A549 (cell line): ENCODE measurements at regions not wholly inside any gene's neighbourhood (a gene's known extent, or its start where the extent isn't known, plus 50 kb on each side); places are given as distances from the start of the nearest gene placed in this dataset.

Experiments
- ATAC-seq, 2 experiments: fragments of 200-7000 bp in 1 of 2; fragments of >200 bp in 1 of 2; cut with Nextera tagmentation in 1 of 2; cut with Tn5 transposase in 1 of 2; 3 replicates each; pipeline versions ENCODE4 v1.8.0 to v1.9.1; 2018 to 2020; ENCODE audit warnings: mild to moderate bottlenecking in 1 of 2, moderate library complexity in 1 of 2
- CTCF ChIA-PET: fragments of 300-600 bp; sonication (Branson Sonifier 250); formaldehyde crosslinking; extraction: SDS; loops from one replicate; lab custom pipeline; 2021; ENCODE audit warnings: antibody characterized with exemption, inconsistent platforms; lab: Yijun Ruan, JAX
- POLR2A ChIA-PET: fragments of 350-600 bp; formaldehyde crosslinking; extraction: SDS; loops from one replicate; lab custom pipeline; 2021; ENCODE audit warnings: antibody characterized with exemption, inconsistent platforms; lab: Yijun Ruan, JAX
- DNase-seq, 2 experiments: peaks; one replicate each; pipeline versions ENCODE4 v3.0.0 to v3.0.0-alpha.2; 2011 to 2016; ENCODE audit warnings: low read depth in 1 of 2, low spot score in 1 of 2
- FAIRE-seq: peaks from 2 replicates; lab custom pipeline; 2011; peaks lifted over from hg19 to GRCh38; lab: Jason Lieb, UNC
- H3K27ac ChIP-seq, 2 experiments: fragments of >200 bp; sonication (Bioruptor Twin); formaldehyde crosslinking; 3 replicates each; pipeline ENCODE4 v1.5.1; 2016 to 2017
- H3K4me1 ChIP-seq: fragments of >200 bp; sonication (Bioruptor Twin); formaldehyde crosslinking; 3 replicates; pipeline ENCODE4 v1.6.1; 2016
- H3K4me2 ChIP-seq: fragments of >200 bp; sonication (Bioruptor Twin); formaldehyde crosslinking; 3 replicates; pipeline ENCODE4 v1.6.1; 2016
- H3K4me3 ChIP-seq: fragments of >200 bp; sonication (Bioruptor Twin); formaldehyde crosslinking; 3 replicates; pipeline ENCODE4 v1.5.1; 2016
- H3K9me3 ChIP-seq: fragments of >200 bp; sonication (Bioruptor Twin); formaldehyde crosslinking; 3 replicates; pipeline ENCODE4 v1.6.1; 2016
- BHLHE40 ChIP-seq: IDR thresholded peaks from 2 replicates; pipeline ENCODE4 v1.6.1; 2012; ENCODE audit warnings: low read depth, low read length, inconsistent platforms
- CEBPB ChIP-seq, 2 experiments: fragments of >200 bp in 1 of 2; sonication (Bioruptor Twin) in 1 of 2; formaldehyde crosslinking in 1 of 2; IDR thresholded peaks; 2 replicates each; pipeline ENCODE4 v1.6.1; 2012 to 2016
- CHD2 ChIP-seq: fragments of 150-350 bp; IDR thresholded peaks from 2 replicates; pipeline ENCODE4 v1.6.1; 2014; ENCODE audit warnings: low read length; ENCODE audit not compliant: partially characterized antibody
- CHD4 ChIP-seq: fragments of 200-600 bp; sonication (generic); IDR thresholded peaks from 2 replicates; pipeline ENCODE4 v1.6.1; 2016; ENCODE audit warnings: antibody characterized with exemption, mild to moderate bottlenecking, borderline replicate concordance
- EHMT2 ChIP-seq: fragments of 200-600 bp; sonication (generic); IDR thresholded peaks from 2 replicates; pipeline ENCODE4 v1.6.1; 2016; ENCODE audit warnings: antibody characterized with exemption, low read depth, mild to moderate bottlenecking, moderate library complexity
- EP300 ChIP-seq, 2 experiments: fragments of >200 bp; sonication (Bioruptor Twin); formaldehyde crosslinking; IDR thresholded peaks; 2 replicates in 1 of 2; 3 replicates in 1 of 2; pipeline ENCODE4 v1.6.1; 2016 to 2017
- FOSB ChIP-seq: fragments of 250-450 bp; sonication (Bioruptor Pico); IDR thresholded peaks from 2 replicates; pipeline ENCODE4 v1.5.0; 2020; ENCODE audit warnings: mild to moderate bottlenecking, moderate library complexity
- FOSL2 ChIP-seq, 2 experiments: fragments of 450-650 bp in 1 of 2; fragments of >200 bp in 1 of 2; sonication (Bioruptor Twin) in 1 of 2; formaldehyde crosslinking; IDR thresholded peaks; 2 replicates each; pipeline versions ENCODE4 v1.5.0 to v1.6.1; 2016 to 2020; ENCODE audit warnings: mild to moderate bottlenecking in 1 of 2, moderate library complexity in 1 of 2
- GATA3 ChIP-seq: IDR thresholded peaks from 2 replicates; pipeline ENCODE4 v1.6.1; 2012; ENCODE audit warnings: borderline replicate concordance
- HDAC2 ChIP-seq: fragments of 200-600 bp; sonication (generic); IDR thresholded peaks from 2 replicates; pipeline ENCODE4 v1.6.1; 2016
- HEYL ChIP-seq: fragments of 250-450 bp; sonication (Bioruptor Pico); IDR thresholded peaks from 2 replicates; pipeline ENCODE4 v1.8.0; 2021; ENCODE audit warnings: mild to moderate bottlenecking, moderate library complexity
- HOXB13 ChIP-seq: fragments of 250-450 bp; sonication (Bioruptor Pico); IDR thresholded peaks from 2 replicates; pipeline ENCODE4 v1.5.0; 2020; ENCODE audit warnings: low read depth, mild to moderate bottlenecking, moderate library complexity
- HOXB5 ChIP-seq: fragments of 250-450 bp; sonication (Bioruptor Pico); IDR thresholded peaks from 2 replicates; pipeline ENCODE4 v1.5.0; 2020; ENCODE audit warnings: mild to moderate bottlenecking, moderate library complexity
- JUN ChIP-seq, 2 experiments: fragments of >200 bp; sonication (Bioruptor Twin); formaldehyde crosslinking; IDR thresholded peaks; 2 replicates in 1 of 2; 3 replicates in 1 of 2; pipeline ENCODE4 v1.6.1; 2016 to 2017
- JUNB ChIP-seq: fragments of >200 bp; sonication (Bioruptor Twin); formaldehyde crosslinking; IDR thresholded peaks from 2 replicates; pipeline ENCODE4 v1.6.1; 2016
- KDM1A ChIP-seq: fragments of 200-600 bp; sonication (generic); IDR thresholded peaks from 2 replicates; pipeline ENCODE4 v1.6.1; 2016; ENCODE audit warnings: low read depth, mild to moderate bottlenecking
- MAFK ChIP-seq: fragments of 450-650 bp; IDR thresholded peaks from 2 replicates; pipeline ENCODE4 v1.6.1; 2014; ENCODE audit not compliant: partially characterized antibody
- MAZ ChIP-seq: fragments of 150-350 bp; IDR thresholded peaks from 2 replicates; pipeline ENCODE4 v1.6.1; 2014; ENCODE audit warnings: antibody characterized with exemption, low read depth, low read length, borderline replicate concordance
- MYC ChIP-seq: IDR thresholded peaks from 2 replicates; pipeline ENCODE4 v1.6.1; 2012; ENCODE audit warnings: mild to moderate bottlenecking, inconsistent platforms, low read length, improper control_type of control experiment, borderline replicate concordance
- NR3C1 ChIP-seq: fragments of >200 bp; sonication (Bioruptor Twin); formaldehyde crosslinking; IDR thresholded peaks from 3 replicates; pipeline ENCODE4 v1.6.1; 2017
- POLR2AphosphoS2 ChIP-seq: conservative IDR thresholded peaks from 2 replicates; pipeline ENCODE4 v1.6.1; 2012; ENCODE audit warnings: low read length, improper control_type of control experiment, inconsistent platforms
- RAD21 ChIP-seq, 2 experiments: fragments of >200 bp in 1 of 2; sonication (Bioruptor Twin) in 1 of 2; formaldehyde crosslinking in 1 of 2; IDR thresholded peaks in 1 of 2; conservative IDR thresholded peaks in 1 of 2; 2 replicates in 1 of 2; 3 replicates in 1 of 2; pipeline ENCODE4 v1.6.1; 2012 to 2018; ENCODE audit warnings: inconsistent platforms in 1 of 2
- RARB ChIP-seq: fragments of 250-450 bp; sonication (Bioruptor Pico); IDR thresholded peaks from 2 replicates; pipeline ENCODE4 v1.8.0; 2021; ENCODE audit warnings: mild to moderate bottlenecking, moderate library complexity
- RCOR1 ChIP-seq: fragments of 150-350 bp; IDR thresholded peaks from 2 replicates; pipeline ENCODE4 v1.6.1; 2014; ENCODE audit warnings: antibody characterized with exemption, low read length, low read depth
- RFX5 ChIP-seq: fragments of 450-650 bp; IDR thresholded peaks from 2 replicates; pipeline ENCODE4 v1.7.1; 2014; ENCODE audit warnings: antibody characterized with exemption, mild to moderate bottlenecking, moderate library complexity
- SMC3 ChIP-seq: fragments of >200 bp; sonication (Bioruptor Twin); formaldehyde crosslinking; IDR thresholded peaks from 3 replicates; pipeline ENCODE4 v1.6.1; 2018; ENCODE audit warnings: inconsistent platforms
- TFCP2L1 ChIP-seq: fragments of 250-450 bp; sonication (Bioruptor Pico); IDR thresholded peaks from 2 replicates; pipeline ENCODE4 v1.5.0; 2021; ENCODE audit warnings: mild to moderate bottlenecking
- ZC3H11A ChIP-seq: fragments of 450-650 bp; IDR thresholded peaks from 2 replicates; pipeline ENCODE4 v1.6.1; 2014; ENCODE audit warnings: antibody characterized with exemption, mild to moderate bottlenecking
- WGBS: methylation state at CpG from one replicate; pipeline ENCODE4 v1.1.6; 2017; ENCODE audit errors: missing lambda C conversion rate; 5-methylcytosine and 5-hydroxymethylcytosine counted together
- TF ChIP-seq, protein P1 (sequence below): fragments of 150-350 bp; IDR thresholded peaks from 2 replicates; pipeline ENCODE4 v1.6.1; 2014; ENCODE audit warnings: low read depth, mild to moderate bottlenecking, low read length
- TF ChIP-seq, protein P2 (sequence below): IDR thresholded peaks from 2 replicates; pipeline ENCODE4 v1.6.1; 2012
- TF ChIP-seq, protein P3 (sequence below): fragments of >200 bp; sonication (Bioruptor Twin); formaldehyde crosslinking; IDR thresholded peaks from 3 replicates; pipeline ENCODE4 v1.6.1; 2016
- TF ChIP-seq, protein P4 (sequence below): fragments of >200 bp; sonication (Bioruptor Twin); formaldehyde crosslinking; IDR thresholded peaks from 2 replicates; pipeline ENCODE4 v1.6.1; 2016

DNA sequence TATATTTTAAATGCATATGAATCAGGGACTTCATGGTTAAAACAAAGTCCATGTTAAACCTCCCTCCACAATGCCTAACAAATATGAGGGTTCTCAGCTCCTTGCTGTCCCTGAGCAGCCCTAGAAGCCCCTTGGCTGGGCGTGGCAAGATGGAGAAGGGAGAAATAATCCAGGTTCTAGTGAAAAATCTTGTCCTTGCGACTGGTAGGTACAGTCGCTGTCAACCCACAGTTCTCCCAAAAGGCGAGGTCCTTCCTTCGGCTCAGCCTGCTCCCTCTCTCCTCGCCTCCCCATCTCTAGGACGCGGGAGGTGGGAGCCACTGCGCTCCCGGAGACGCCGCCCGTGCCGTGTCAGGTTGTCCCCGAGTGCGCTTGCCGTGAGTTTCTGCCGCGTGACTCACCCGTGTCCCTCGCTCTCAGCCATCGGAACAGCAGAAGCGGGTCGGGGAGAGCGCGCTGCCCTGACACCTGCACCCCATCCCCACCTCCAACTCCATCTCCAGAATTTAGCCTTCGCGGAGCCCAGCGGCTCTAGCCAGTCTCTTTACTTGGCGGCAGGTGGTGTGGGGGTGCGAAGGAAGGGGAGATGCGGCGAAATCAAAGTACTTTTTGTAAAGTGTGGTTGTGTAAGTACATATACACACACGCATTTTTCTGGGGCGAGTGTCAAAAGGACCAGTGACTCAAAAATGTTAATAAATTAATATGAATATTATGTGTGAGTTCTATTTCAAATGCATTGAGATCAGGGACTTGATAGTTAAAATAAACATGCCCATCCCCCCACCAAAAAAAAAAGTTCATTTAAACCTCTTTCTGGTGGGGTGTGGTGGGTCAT, 65.1 kb upstream of the TMEM17 start (continued):
- TF ChIP-seq POLR2AphosphoS2 (no peak), EP300 (IDR thresholded peaks at IDR 0.05) (peak; percentile 43 to 70; a peak in 3 of 5 replicates), BHLHE40 (no peak), MAFK (no peak), RARB (CRISPR knock-in tag) (no peak), GATA3 (peak; percentile 10; the same call in 1 of the 2 replicates), MAZ (no peak), EHMT2 (no peak), NR3C1 (no peak), SMC3 (no peak; the same call in 2 of the 3 replicates)
- TF ChIP-seq, protein P1, sequence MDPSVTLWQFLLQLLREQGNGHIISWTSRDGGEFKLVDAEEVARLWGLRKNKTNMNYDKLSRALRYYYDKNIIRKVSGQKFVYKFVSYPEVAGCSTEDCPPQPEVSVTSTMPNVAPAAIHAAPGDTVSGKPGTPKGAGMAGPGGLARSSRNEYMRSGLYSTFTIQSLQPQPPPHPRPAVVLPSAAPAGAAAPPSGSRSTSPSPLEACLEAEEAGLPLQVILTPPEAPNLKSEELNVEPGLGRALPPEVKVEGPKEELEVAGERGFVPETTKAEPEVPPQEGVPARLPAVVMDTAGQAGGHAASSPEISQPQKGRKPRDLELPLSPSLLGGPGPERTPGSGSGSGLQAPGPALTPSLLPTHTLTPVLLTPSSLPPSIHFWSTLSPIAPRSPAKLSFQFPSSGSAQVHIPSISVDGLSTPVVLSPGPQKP = no peak

DNA sequence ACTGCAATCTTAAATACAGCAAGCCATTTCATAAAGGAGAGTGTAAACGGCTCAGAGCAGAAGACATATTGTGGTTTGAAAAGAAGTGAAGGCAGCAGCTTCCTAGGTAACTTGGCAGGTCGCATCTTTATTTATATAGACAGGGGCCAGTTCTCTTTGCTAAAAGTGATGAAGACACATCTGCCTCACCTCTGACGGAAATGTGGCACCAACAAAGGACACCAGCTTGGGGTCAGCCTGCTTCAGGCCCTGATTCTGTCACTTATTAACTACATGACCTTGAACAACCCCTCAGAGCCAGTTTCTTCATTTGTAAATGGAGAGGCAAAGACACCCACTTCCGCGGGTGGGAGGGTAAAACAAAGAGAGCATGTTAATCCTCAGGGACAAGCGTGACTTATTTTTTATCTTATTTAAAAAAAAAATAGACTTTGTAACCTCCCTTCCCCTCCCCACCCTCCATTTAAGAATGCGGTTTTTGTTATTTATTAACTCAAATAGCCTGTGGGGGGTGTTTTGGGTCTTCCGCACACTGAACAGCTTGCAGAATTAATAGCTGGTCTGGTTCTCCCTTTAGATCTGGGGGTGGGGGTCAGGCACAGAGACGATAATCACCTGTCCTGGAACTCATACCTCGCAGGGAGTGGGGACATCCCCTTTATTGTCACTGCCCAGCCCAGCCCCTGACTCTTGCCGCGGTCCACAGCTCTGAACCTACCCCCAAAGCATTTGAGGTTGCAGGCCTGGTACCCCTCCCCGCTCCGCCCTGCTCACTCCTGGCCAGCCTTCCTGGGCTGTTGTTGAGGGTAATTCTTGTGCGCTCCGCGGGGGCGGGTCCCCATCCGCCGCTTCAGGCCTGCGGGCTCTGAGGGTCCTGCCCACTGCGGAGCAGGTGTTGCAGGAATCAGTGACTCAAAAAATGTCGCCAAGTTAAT, 64.2 kb upstream of the TMEM17 start:
- Histone ChIP-seq H3K27ac (peak overlapping the region; percentile 94 to 96), H3K9me3 (peaks cover 11% of the 10 kb centered on the region), H3K4me1 (peaks cover 60% of the 10 kb centered on the region), H3K4me2 (peak overlapping the region; percentile 87), H3K4me3 (peak overlapping the region; percentile 36)
- WGBS = 2% methylated on average over 23 of the region's 23 CpGs
- POLR2A ChIA-PET = interaction anchor here (0.7 to 2.4 kb wide), 7 partner anchors 8 to 205 kb away, joined by 3 to 47 read pairs (median 12); partner anchors contain the start of genes EHBP1 and TMEM17
- peak; percentile 79 to 86 for ATAC-seq
- CTCF ChIA-PET = interaction anchor here (0.7 to 2.3 kb wide), 6 partner anchors 18 to 205 kb away, joined by 3 to 13 read pairs (median 3); partner anchors contain the start of gene EHBP1
- FAIRE-seq = peak; percentile 96
- DNase-seq = peak; percentile 91 to 99
- TF ChIP-seq MYC (0 out of 2 replicates have a peak, but pooled peaks have one; percentile 14), FOSL2 (IDR thresholded peaks at IDR 0.05) (peak; percentile 71), FOSL2 (CRISPR knock-in tag; IDR thresholded peaks at IDR 0.05) (peak; percentile 61; the same call in 1 of the 2 replicates), HOXB13 (CRISPR knock-in tag) (peak; percentile 42; the same call in 1 of the 2 replicates), CEBPB (IDR thresholded peaks at IDR 0.05) (peak; percentile 87 to 90), ZC3H11A (no peak), KDM1A (no peak), RARB (CRISPR knock-in tag) (peak; percentile 66; the same call in 1 of the 2 replicates), MAZ (0 out of 2 replicates have a peak, but pooled peaks have one; percentile 46), FOSB (no peak), JUN (IDR thresholded peaks at IDR 0.05) (peak; percentile 99), RAD21 (conservative IDR thresholded peaks at IDR 0.05 in 1 of 2, IDR thresholded peaks at IDR 0.05 in 1 of 2) (peak; percentile 50 to 84), JUNB (peak; percentile 96), HDAC2 (no peak; the same call in 1 of the 2 replicates), GATA3 (peak; percentile 93), RFX5 (no peak), TFCP2L1 (CRISPR knock-in tag) (0 out of 2 replicates have a peak, but pooled peaks have one; percentile 22), RCOR1 (no peak), HEYL (CRISPR knock-in tag) (no peak), HOXB5 (0 out of 2 replicates have a peak, but pooled peaks have one; percentile 29), CHD2 (peak; percentile 46), CHD4 (0 out of 2 replicates have a peak, but pooled peaks have one; percentile 73)
- TF ChIP-seq, protein P2, sequence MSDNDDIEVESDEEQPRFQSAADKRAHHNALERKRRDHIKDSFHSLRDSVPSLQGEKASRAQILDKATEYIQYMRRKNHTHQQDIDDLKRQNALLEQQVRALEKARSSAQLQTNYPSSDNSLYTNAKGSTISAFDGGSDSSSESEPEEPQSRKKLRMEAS = peak; percentile 79
- TF ChIP-seq, protein P3, sequence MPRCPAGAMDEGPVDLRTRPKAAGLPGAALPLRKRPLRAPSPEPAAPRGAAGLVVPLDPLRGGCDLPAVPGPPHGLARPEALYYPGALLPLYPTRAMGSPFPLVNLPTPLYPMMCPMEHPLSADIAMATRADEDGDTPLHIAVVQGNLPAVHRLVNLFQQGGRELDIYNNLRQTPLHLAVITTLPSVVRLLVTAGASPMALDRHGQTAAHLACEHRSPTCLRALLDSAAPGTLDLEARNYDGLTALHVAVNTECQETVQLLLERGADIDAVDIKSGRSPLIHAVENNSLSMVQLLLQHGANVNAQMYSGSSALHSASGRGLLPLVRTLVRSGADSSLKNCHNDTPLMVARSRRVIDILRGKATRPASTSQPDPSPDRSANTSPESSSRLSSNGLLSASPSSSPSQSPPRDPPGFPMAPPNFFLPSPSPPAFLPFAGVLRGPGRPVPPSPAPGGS = peak; percentile 98
- TF ChIP-seq, protein P4, sequence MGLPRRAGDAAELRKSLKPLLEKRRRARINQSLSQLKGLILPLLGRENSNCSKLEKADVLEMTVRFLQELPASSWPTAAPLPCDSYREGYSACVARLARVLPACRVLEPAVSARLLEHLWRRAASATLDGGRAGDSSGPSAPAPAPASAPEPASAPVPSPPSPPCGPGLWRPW = peak; percentile 77
